HepG2 (cell line): ENCODE measurements at regions not wholly inside any gene's neighbourhood (a gene's known extent, or its start where the extent isn't known, plus 50 kb on each side); places are given as distances from the start of the nearest gene placed in this dataset.

ENCODE experiments used
- ATAC-seq: fragments of 200-7000 bp; cut with Tn5 transposase; 3 replicates; pipeline ENCODE4 v1.9.1; 2020; ENCODE audit warnings: mild to moderate bottlenecking, moderate library complexity
- BruUV-seq: library from RNA; stranded (reverse); fragments of 400-500 nt; replicated peaks from 2 replicates; lab custom pipeline; 2021; lab: Mats Ljungman, UMichigan
- CTCF ChIA-PET: fragments of 300-600 bp; formaldehyde crosslinking; extraction: SDS; loops from one replicate; lab custom pipeline; 2021; ENCODE audit warnings: low total read pairs, inconsistent platforms, low intra/inter-chr PET ratio; lab: Yijun Ruan, JAX
- POLR2A ChIA-PET: fragments of 350-600 bp; sonication (Branson Sonifier 250); formaldehyde crosslinking; loops from one replicate; lab custom pipeline; 2020; ENCODE audit warnings: antibody characterized with exemption, inconsistent platforms; lab: Yijun Ruan, JAX
- DNase-seq: peaks from one replicate; pipeline ENCODE4 v3.0.0-alpha.2; 2015; ENCODE audit warnings: low spot score
- FAIRE-seq: peaks from 3 replicates; lab custom pipeline; 2011; peaks lifted over from hg19 to GRCh38; lab: Jason Lieb, UNC
- H2AFZ ChIP-seq: one replicate; pipeline ENCODE4 v1.6.1; 2011; ENCODE audit warnings: low read length, inconsistent platforms
- H3K27ac ChIP-seq: fragments of 300-600 bp; 3 replicates; pipeline ENCODE4 v1.8.0; 2011; ENCODE audit warnings: mixed run types, mild to moderate bottlenecking, mixed read lengths, low read length, inconsistent platforms; ENCODE audit not compliant: insufficient read depth; ENCODE audit errors: extremely low read length
- H3K27me3 ChIP-seq, 2 experiments: fragments of 200-600 bp in 1 of 2; 2 replicates in 1 of 2; 3 replicates in 1 of 2; pipeline versions ENCODE4 v1.6.0 to v1.8.0; 2011; ENCODE audit warnings: low read length in 2 of 2, mild to moderate bottlenecking in 2 of 2, moderate library complexity in 2 of 2, inconsistent platforms in 1 of 2; ENCODE audit not compliant: insufficient read depth in 2 of 2, control insufficient read depth in 1 of 2
- H3K36me3 ChIP-seq, 2 experiments: fragments of 200-600 bp in 1 of 2; replicated peaks in 1 of 2; 2 replicates in 1 of 2; 3 replicates in 1 of 2; pipeline versions ENCODE4 v1.5.1 to v1.8.0; 2011; ENCODE audit warnings: low read length in 2 of 2, inconsistent platforms in 1 of 2; ENCODE audit not compliant: insufficient read depth in 2 of 2, control insufficient read depth in 1 of 2
- H3K4me1 ChIP-seq: 2 replicates; pipeline ENCODE4 v1.5.1; 2012; ENCODE audit warnings: low read length, inconsistent platforms; ENCODE audit not compliant: insufficient read depth
- H3K4me2 ChIP-seq: 2 replicates; pipeline ENCODE4 v1.6.0; 2011; ENCODE audit warnings: low read depth, low read length, inconsistent platforms
- H3K4me3 ChIP-seq, 3 experiments: fragments of 200-600 bp in 1 of 3; sonication (generic), shearing (Covaris generic) in 1 of 3; replicated peaks in 1 of 3; 2 replicates each; pipeline ENCODE4 v1.5.1; 2011 to 2016; ENCODE audit warnings: low read length in 3 of 3, inconsistent platforms in 2 of 3, low read depth in 2 of 3, mild to moderate bottlenecking in 2 of 3, control low read depth in 1 of 3, mixed read lengths in 1 of 3; ENCODE audit not compliant: insufficient read depth in 1 of 3
- H3K79me2 ChIP-seq: one replicate; pipeline ENCODE4 v1.6.1; 2011; ENCODE audit warnings: low read length, inconsistent platforms; ENCODE audit not compliant: insufficient read depth
- H3K9ac ChIP-seq: 2 replicates; pipeline ENCODE4 v1.6.0; 2011; ENCODE audit warnings: mild to moderate bottlenecking, low read depth, low read length, inconsistent platforms; ENCODE audit not compliant: insufficient read depth
- H3K9me3 ChIP-seq: 2 replicates; pipeline ENCODE4 v1.5.1; 2012; ENCODE audit warnings: mild to moderate bottlenecking, low read length
- H4K20me1 ChIP-seq: 2 replicates; pipeline ENCODE4 v1.6.0; 2011; ENCODE audit warnings: inconsistent platforms, mild to moderate bottlenecking, low read length, moderate library complexity; ENCODE audit not compliant: insufficient read depth
- NFIC ChIP-seq: IDR thresholded peaks from 2 replicates; pipeline ENCODE4 v1.6.1; 2012; ENCODE audit warnings: mild to moderate bottlenecking, low read length, inconsistent platforms
- PHB2 ChIP-seq: fragments of 450-650 bp; IDR thresholded peaks from 2 replicates; pipeline ENCODE4 v1.6.1; 2018; ENCODE audit not compliant: partially characterized antibody
- SOX13 ChIP-seq, 3 experiments: fragments of 450-650 bp in 1 of 3; sonication (generic) in 1 of 3; formaldehyde crosslinking in 1 of 3; IDR thresholded peaks in 2 of 3; conservative IDR thresholded peaks in 1 of 3; 2 replicates each; pipeline versions ENCODE4 v1.5.0 to v1.6.1; 2016 to 2020; ENCODE audit warnings: antibody characterized with exemption in 1 of 3, mild to moderate bottlenecking in 1 of 3, missing compliant biosample characterization in 1 of 3, missing genetic modification reagents in 1 of 3, moderate library complexity in 1 of 3
- XBP1 ChIP-seq: sonication (generic); formaldehyde crosslinking; IDR thresholded peaks from 2 replicates; pipeline ENCODE4 v1.5.0; 2020; ENCODE audit warnings: missing genetic modification reagents
- ZNF343 ChIP-seq: sonication (generic); formaldehyde crosslinking; IDR thresholded peaks from 2 replicates; pipeline ENCODE4 v1.4.0; 2020; ENCODE audit warnings: mild to moderate bottlenecking, missing genetic modification reagents
- ZNF451 ChIP-seq: sonication (generic); formaldehyde crosslinking; IDR thresholded peaks from 2 replicates; pipeline ENCODE4 v1.5.0; 2020; ENCODE audit warnings: mild to moderate bottlenecking, missing genetic modification reagents
- WGBS: methylation state at CpG from one replicate; pipeline ENCODE4 v1.1.6; 2017; ENCODE audit warnings: low lambda C conversion rate; 5-methylcytosine and 5-hydroxymethylcytosine counted together
- in situ Hi-C: cut with HindIII; loops from 2 replicates; pipeline ENCODE4 v1.10.0; 2017; ENCODE audit warnings: low pct_unique_long_range_greater_than_20kb; ENCODE audit not compliant: extremely low pct_ligation_motif_present
- intact Hi-C: fragments of 100-400 bp; cut with micrococcal nuclease; formaldehyde crosslinking; loops from one replicate; pipeline ENCODE4 v1.10.0; 2022; ENCODE audit not compliant: unreplicated experiment
- TF ChIP-seq, protein P1 (sequence below): sonication (generic); formaldehyde crosslinking; IDR thresholded peaks from 2 replicates; pipeline ENCODE4 v1.8.1; 2022; ENCODE audit warnings: low read depth, mild to moderate bottlenecking, missing genetic modification reagents
- TF ChIP-seq, protein P2 (sequence below): sonication (generic); formaldehyde crosslinking; IDR thresholded peaks from 2 replicates; pipeline ENCODE4 v1.5.1; 2020; ENCODE audit warnings: missing genetic modification reagents, mild to moderate bottlenecking, borderline replicate concordance
- TF ChIP-seq, protein P3 (sequence below): sonication (generic); formaldehyde crosslinking; IDR thresholded peaks from 2 replicates; pipeline ENCODE4 v1.9.0; 2022; ENCODE audit warnings: missing genetic modification reagents, mild to moderate bottlenecking, borderline replicate concordance
- TF ChIP-seq, protein P4 (sequence below): sonication (generic); formaldehyde crosslinking; IDR thresholded peaks from 2 replicates; pipeline ENCODE4 v1.4.0; 2020; ENCODE audit warnings: missing genetic modification reagents

DNA sequence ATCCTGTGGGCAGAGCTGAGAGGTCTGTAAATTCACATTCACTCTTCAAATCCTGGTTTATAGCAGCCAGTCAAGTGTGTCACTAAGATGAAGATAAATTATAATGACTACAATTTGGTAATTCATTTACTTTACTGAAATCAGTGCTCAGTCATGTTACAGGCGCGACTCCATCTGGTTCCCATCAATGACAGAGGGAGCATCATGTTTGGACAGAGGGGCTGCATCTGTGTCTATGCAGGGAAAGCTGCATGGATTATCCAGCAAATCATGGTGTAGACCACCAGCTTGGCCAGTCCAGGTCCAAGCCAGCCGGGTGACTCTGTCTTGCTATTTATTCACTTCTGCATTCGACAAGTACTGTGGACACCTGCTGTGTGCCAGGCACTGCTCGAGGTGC lies 214.1 kb upstream of the ZNF32 start:
- Histone ChIP-seq H3K27me3 (no peaks in the 10 kb centered on the region; a peak in 1 of 5 replicates), H3K4me3 (no peak overlapping the region), H3K9ac (no peak overlapping the region), H4K20me1 (no peaks in the 10 kb centered on the region), H3K27ac (peak overlapping the region; percentile 70), H3K36me3 (no peaks in the 10 kb centered on the region), H3K79me2 (no peaks in the 10 kb centered on the region), H3K4me2 (no peak overlapping the region), H3K9me3 (no peaks in the 10 kb centered on the region), H3K4me1 (peaks cover 60% of the 10 kb centered on the region), H2AFZ (no peak overlapping the region)
- no peak for ATAC-seq
- in situ Hi-C loops (no loop called here), intact Hi-C loops (loop anchor here (10.0 kb wide), 1 partner anchor 392 kb away; no protein-coding TSS in a partner anchor)
- no peak for FAIRE-seq
- DNase-seq, result no peak
- 100% methylated on average over 4 of the region's 5 CpGs for WGBS
- TF ChIP-seq SOX13 (IDR thresholded peaks at IDR 0.05), result no peak
- TF ChIP-seq SOX13 (CRISPR knock-in tag; conservative IDR thresholded peaks at IDR 0.05 in 1 of 2, IDR thresholded peaks at IDR 0.05 in 1 of 2), result no peak
- no peak for TF ChIP-seq ZNF343 (CRISPR knock-in tag)
- TF ChIP-seq, protein P1, sequence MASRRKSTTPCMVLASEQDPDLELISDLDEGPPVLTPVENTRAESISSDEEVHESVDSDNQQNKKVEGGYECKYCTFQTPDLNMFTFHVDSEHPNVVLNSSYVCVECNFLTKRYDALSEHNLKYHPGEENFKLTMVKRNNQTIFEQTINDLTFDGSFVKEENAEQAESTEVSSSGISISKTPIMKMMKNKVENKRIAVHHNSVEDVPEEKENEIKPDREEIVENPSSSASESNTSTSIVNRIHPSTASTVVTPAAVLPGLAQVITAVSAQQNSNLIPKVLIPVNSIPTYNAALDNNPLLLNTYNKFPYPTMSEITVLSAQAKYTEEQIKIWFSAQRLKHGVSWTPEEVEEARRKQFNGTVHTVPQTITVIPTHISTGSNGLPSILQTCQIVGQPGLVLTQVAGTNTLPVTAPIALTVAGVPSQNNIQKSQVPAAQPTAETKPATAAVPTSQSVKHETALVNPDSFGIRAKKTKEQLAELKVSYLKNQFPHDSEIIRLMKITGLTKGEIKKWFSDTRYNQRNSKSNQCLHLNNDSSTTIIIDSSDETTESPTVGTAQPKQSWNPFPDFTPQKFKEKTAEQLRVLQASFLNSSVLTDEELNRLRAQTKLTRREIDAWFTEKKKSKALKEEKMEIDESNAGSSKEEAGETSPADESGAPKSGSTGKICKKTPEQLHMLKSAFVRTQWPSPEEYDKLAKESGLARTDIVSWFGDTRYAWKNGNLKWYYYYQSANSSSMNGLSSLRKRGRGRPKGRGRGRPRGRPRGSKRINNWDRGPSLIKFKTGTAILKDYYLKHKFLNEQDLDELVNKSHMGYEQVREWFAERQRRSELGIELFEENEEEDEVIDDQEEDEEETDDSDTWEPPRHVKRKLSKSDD (CRISPR knock-in tag), result no peak
- TF ChIP-seq XBP1 (CRISPR knock-in tag), result no peak
- TF ChIP-seq, protein P2, sequence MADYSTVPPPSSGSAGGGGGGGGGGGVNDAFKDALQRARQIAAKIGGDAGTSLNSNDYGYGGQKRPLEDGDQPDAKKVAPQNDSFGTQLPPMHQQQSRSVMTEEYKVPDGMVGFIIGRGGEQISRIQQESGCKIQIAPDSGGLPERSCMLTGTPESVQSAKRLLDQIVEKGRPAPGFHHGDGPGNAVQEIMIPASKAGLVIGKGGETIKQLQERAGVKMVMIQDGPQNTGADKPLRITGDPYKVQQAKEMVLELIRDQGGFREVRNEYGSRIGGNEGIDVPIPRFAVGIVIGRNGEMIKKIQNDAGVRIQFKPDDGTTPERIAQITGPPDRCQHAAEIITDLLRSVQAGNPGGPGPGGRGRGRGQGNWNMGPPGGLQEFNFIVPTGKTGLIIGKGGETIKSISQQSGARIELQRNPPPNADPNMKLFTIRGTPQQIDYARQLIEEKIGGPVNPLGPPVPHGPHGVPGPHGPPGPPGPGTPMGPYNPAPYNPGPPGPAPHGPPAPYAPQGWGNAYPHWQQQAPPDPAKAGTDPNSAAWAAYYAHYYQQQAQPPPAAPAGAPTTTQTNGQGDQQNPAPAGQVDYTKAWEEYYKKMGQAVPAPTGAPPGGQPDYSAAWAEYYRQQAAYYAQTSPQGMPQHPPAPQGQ (CRISPR knock-in tag), result no peak
- TF ChIP-seq, protein P3, sequence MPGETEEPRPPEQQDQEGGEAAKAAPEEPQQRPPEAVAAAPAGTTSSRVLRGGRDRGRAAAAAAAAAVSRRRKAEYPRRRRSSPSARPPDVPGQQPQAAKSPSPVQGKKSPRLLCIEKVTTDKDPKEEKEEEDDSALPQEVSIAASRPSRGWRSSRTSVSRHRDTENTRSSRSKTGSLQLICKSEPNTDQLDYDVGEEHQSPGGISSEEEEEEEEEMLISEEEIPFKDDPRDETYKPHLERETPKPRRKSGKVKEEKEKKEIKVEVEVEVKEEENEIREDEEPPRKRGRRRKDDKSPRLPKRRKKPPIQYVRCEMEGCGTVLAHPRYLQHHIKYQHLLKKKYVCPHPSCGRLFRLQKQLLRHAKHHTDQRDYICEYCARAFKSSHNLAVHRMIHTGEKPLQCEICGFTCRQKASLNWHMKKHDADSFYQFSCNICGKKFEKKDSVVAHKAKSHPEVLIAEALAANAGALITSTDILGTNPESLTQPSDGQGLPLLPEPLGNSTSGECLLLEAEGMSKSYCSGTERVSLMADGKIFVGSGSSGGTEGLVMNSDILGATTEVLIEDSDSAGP, result no peak
- TF ChIP-seq NFIC, result no peak
- TF ChIP-seq, protein P4, sequence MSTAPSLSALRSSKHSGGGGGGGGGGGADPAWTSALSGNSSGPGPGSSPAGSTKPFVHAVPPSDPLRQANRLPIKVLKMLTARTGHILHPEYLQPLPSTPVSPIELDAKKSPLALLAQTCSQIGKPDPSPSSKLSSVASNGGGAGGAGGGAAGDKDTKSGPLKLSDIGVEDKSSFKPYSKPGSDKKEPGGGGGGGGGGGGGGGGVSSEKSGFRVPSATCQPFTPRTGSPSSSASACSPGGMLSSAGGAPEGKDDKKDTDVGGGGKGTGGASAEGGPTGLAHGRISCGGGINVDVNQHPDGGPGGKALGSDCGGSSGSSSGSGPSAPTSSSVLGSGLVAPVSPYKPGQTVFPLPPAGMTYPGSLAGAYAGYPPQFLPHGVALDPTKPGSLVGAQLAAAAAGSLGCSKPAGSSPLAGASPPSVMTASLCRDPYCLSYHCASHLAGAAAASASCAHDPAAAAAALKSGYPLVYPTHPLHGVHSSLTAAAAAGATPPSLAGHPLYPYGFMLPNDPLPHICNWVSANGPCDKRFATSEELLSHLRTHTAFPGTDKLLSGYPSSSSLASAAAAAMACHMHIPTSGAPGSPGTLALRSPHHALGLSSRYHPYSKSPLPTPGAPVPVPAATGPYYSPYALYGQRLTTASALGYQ, result no peak
- no peak for TF ChIP-seq ZNF451
- no peak for TF ChIP-seq PHB2
- ChIA-PET CTCF (no interaction called here), POLR2A (no interaction called here)
- BruUV-seq, result no TSS peak
